ENCODE measurements at regions not wholly inside any gene's neighbourhood (a gene's known extent, or its start where the extent isn't known, plus 50 kb on each side); places are given as distances from the start of the nearest gene placed in this dataset.

DNA sequence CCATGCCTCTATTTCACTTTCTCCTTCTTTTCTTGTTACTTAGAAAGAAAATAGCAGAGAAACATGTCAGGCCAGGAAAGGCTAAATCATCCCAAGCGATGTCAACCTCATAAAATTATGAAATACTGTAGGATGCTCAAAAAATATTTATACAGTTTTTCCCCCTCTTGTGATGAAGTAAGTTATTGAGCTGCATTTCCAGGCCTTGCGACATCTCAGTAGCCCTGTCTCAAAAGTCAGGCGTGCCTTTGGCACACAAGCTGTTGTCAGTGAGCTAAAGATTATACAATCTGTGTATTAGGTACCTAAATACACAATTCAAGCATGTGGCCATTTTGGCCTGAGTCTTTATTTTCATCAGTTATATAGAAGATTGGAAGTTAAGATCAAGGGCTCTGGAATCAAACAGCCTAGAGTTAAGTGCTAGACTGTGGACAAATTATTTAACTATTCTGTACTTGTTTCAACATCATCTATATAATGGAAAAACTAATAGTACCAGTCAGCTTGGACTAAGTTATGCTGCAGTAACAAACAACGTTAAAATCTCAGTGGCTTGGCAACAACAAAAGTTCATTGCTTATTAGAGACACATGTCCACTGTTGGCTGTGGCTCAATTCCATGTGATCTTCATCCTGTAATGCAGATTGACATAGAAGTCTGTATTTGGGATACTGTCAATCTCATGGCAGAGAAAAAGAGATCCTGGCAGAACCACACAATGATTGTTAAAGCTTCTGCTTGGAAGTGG is 406.4 kb upstream of the PROK2 start:
- intact Hi-C loops (cut with DNase I), result no loop called here
- DNase-seq (no peak), ATAC-seq (no peak)

DNA sequence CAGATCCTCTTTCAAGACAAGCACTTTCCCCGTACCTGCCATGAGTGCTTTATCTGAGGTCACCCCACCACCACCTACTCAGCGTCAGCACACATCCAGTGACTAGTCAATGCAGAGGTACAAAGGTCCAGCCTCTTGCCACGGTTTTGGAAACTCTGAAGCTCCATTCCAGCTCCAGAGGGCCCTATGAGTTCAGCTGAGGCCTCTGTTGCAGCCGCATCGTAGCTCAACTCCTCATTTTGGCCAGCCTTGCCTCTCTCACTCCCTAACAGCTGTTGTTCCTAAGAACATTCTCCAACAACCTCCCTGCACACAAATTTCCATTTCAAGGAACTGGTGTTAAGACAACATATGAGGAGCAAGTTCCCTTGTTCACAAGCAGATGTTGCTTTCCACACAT is 405.1 kb upstream of the PROK2 start:
- no peak for ATAC-seq
- no peak for DNase-seq
- intact Hi-C loops (cut with DNase I), result no loop called here

GRCh38 chr3:72189339-72189738 is 404.4 kb upstream of the PROK2 start:
- intact Hi-C loops (cut with DNase I), result no loop called here
- no peak for ATAC-seq

DNA sequence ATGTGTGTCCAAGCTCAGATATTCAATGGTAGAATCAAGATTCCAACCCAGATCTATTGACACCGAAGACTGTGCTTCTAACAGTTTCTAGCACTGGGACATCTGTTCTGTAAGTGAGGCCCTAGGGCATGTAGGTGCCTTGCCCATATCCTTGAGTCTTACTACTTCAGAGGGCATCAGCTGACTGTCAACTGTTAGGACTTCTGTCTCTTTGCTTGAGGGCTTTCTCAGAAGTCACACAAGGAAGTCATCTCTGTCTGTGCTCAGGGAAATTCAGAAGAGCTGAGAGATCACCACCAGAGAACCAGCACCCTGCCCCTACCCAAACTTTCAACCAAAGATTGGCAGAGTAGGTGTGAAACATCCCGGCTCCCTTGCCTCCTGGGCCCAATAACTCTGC is 403.6 kb upstream of the PROK2 start:
- ATAC-seq (no peak), DNase-seq (no peak)
- intact Hi-C loops (cut with DNase I), result no loop called here

More at GRCh38 chr3:72189339-72189738, 404.4 kb upstream of the PROK2 start:
- no peak for DNase-seq

GRCh38 chr3:72187131-72187530 is 402.2 kb upstream of the PROK2 start:
- ATAC-seq, result no peak
- intact Hi-C loops (cut with DNase I), result no loop called here
- no peak for DNase-seq

GRCh38 chr3:72186400-72186855 is 401.5 kb upstream of the PROK2 start:
- ATAC-seq, result peak in 1 of 2 donors; percentile 64
- peak; percentile 29 for DNase-seq
- intact Hi-C loops (cut with DNase I), result no loop called here

DNA sequence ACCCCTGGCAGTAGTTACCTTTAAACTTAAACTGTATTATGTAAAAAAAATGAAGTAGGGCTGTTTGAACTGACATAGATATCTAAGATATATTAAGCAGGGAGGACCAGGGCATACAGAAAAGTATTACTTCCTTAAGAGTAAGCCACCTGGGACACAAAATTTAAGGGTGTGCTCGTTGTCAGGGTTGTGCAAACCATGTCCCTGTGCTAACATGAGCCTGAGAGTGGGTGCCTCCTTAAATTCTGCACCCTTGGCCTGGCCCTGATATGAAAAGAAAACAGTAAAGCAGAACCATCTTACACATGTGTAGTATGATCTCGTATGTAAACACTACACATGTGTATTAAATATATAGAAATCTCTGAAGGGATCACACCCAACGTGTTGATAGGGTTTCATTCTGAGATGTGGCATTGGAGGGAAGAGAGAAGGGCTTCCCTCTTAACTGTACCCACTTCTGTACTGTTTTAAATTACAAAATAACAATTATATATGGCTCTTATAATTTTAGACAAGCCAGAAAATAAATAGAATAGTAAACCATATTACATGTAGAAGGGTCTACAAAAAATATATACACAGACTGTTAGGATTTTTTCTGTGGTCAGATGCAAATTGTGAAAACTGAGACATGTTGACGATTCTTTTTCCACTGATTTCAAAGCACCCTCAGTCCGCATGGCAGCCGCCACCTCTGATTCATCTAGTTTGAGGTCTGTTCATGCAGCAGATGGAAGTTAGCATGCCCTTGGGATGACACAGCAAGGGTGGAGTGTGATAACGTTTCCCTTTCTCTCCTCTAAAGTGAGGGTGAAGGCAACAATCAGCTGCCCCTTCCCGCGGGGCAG is 400.8 kb upstream of the PROK2 start:
- DNase-seq (no peak), ATAC-seq (peak; percentile 57 to 88)
- intact Hi-C loops (cut with DNase I), result no loop called here

DNA sequence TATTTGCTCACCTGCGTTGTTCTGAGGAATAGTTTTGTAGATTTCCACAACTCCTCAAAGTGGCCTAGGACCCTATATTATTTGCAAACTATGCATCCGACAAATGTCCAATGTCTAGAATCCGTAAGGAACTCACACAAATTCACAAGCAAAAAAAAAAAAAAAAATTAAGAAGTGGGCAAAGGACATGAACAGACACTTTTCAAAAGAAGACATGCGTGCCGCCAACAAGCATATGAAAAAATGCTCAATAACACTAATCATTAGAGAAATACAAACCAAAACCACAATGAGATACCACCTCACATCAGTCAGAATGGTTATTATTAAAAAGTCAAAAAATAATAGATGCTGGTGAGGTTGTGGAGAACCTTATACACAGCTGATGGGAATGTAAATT is 398.5 kb upstream of the PROK2 start:
- DNase-seq (no peak), ATAC-seq (no peak)
- intact Hi-C loops (cut with DNase I), result no loop called here

DNA sequence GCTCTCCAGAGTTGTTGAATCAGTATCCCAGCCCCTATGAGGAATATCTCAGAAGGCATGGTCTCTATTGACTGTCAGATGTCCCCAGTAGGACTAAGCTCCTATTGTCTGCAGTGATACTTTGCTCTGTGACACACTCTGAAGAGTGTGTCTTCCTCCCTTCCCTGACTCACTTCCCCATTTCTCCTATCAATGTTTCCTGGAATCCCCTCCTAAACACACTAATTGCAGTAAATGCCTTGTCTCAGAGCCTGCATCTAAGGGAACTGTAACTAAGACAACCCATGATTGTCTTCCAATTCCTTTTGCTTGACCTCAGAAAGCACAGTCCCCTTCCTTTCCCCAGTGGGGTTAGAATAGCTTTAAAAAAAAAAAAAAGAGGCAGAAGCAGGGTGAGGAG is 397.3 kb upstream of the PROK2 start:
- intact Hi-C loops (cut with DNase I), result no loop called here
- ATAC-seq (no peak), DNase-seq (no peak)

DNA sequence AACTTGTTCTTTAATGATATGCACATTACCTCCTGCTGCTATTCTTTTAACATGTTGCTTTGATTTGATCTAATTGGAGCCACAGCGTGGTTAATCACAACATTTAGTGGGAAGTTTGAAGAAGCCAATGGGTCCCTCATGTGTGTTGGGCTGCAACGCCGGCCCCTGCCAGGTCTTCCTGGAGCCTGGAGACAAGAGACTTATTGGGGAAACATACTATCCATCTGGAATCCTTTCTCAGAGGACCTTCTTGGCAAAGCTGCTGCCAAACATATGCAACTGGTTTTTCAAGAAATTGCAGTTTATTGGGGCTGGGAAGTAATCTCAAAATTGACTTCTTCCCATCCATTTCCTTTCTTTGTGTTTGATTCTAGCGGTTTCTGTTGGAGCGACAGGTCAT is 396.3 kb upstream of the PROK2 start:
- no peak for ATAC-seq
- intact Hi-C loops (cut with DNase I), result no loop called here
- DNase-seq, result no peak

DNA sequence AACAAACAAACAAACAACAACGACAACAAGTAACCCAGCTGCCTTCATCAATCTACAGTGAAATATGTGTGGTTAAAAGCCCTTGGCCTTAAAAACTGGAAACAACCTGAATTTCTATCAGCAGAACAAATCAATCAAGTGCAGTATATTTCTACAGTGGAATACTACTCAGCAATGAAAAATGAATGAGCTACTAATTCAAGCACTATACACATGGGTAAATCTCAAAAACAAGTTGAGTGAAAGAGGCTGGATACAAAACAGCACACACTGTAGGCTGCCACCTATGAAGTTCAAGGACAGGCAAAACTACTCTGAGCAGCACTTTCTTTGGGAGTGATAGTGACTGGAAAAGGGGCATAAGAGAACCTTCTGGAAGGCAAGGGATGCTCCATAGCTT is 395.5 kb upstream of the PROK2 start:
- DNase-seq, result no peak
- no peak for ATAC-seq
- intact Hi-C loops (cut with DNase I), result no loop called here

- intact Hi-C loops (cut with DNase I), result no loop called here
- DNase-seq, result no peak
- ATAC-seq, result no peak
Measured at GRCh38 chr3:72179107-72179464, 394.1 kb upstream of the PROK2 start.

DNA sequence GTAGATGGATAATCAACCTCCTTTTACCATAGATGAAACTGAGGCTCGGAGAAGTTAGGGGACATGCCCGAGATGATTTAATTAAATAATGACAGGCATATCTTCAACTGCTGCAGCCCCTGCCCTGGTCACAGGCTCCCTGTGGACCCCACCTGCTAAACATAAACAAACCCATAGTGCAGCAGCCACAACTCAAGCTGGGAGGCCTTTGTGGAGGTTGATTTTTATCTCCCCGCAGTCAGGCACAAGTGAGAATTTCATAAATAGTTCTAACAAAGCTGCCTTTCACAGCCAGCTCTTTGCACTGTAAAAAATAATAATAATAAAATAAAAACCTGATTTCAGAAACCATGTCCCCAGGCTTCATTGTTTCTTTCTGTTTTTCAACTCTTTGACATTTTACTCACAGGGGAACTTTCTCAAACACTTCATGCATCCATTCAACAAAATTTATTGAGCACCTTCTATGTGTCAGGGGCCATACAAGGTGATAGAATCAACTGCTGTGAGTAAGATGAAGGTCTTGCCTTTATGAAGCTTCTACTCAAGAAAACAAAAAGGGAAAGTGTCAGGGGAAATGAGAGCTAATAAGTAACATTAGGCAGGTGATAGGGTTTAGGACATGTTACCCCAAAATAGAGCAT is 393.6 kb upstream of the PROK2 start:
- ATAC-seq (no peak), DNase-seq (no peak)
- intact Hi-C loops (cut with DNase I), result no loop called here

GRCh38 chr3:72177075-72178050 is 392.4 kb upstream of the PROK2 start:
- ATAC-seq (peak; percentile 64 to 76), DNase-seq (peak; percentile 55)
- intact Hi-C loops (cut with DNase I), result no loop called here

DNA sequence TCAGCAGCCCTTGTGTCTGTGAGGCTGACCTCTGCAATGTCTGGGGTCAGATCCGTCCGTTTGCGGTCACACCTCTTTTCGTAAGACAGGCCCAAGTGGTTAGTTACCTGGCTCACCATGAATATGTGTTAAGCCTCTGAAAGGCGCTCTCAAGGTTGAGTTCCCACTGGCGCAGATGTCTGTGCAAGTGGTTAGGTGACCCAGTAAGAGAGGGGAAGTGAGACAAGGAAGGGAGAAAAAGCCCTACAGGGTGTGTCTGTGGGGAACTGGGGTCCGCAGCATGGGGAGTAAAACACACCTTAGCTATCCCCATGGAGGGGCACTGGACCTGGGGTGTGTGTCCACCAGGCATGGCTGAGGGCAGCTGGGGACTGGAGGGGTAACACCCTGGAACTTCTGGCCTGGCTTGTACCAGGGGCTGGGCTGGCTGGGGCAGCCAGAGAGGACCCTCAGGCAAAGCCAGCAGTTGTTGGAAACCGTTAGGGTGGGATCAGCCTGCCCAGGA is 391.6 kb upstream of the PROK2 start:
- no peak for DNase-seq
- intact Hi-C loops (cut with DNase I), result no loop called here
- ATAC-seq, result no peak

DNA sequence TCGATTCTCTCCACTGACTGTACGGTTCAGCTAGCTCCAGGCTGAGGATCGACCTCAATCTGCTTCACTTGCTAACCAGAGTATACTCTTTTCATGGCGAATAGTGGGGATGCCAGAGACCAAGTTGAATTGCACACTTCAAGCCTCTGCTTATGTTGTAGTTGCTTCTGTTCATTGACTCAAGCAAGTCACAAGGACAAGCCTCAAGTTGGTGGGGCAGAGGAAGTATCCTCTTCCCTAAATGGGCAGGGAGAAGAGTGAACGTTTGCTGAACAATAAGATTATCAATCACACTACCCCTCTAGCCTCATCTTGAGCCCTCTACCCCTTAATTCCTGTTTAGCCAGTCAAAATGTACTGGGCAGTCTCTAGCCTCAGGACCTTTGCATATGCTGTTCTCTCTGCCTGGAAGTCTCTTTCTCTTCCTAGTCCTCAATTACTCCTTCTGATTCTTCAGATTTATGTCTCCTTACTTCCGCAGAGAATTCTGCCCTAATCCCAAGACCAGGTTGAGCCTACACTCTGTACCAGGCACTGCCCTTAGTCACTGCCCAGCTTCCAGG is 390.4 kb upstream of the PROK2 start:
- DNase-seq (no peak), ATAC-seq (no peak)
- intact Hi-C loops (cut with DNase I), result no loop called here

- intact Hi-C loops (cut with DNase I), result no loop called here
- ATAC-seq (no peak), DNase-seq (no peak)
Measured at GRCh38 chr3:72174890-72175289, 389.9 kb upstream of the PROK2 start.

GRCh38 chr3:72174040-72174439 is 389.1 kb upstream of the PROK2 start:
- DNase-seq, result no peak
- intact Hi-C loops (cut with DNase I), result no loop called here
- ATAC-seq, result no peak

- DNase-seq (peak; percentile 40), ATAC-seq (peak; percentile 75 to 79)
- intact Hi-C loops (cut with DNase I), result no loop called here
Measured at GRCh38 chr3:72171946-72172345, 387.0 kb upstream of the PROK2 start.

Data from left cardiac atrium (tissue), 4 donors.